T-helper 17 cell (primary cell): ENCODE measurements at regions not wholly inside any gene's neighbourhood (a gene's known extent, or its start where the extent isn't known, plus 50 kb on each side); places are given as distances from the start of the nearest gene placed in this dataset.
"Not testable (repeated sequence)": the region's sequence is repeated elsewhere in the genome, so short reads cannot be mapped to it uniquely, and the experiment has no call there.

ENCODE experiments used
- ATAC-seq: fragments of 150-1000 bp; cut with Tn5 transposase; 2 replicates; pipeline ENCODE4 v1.10.0; 2021; ENCODE audit warnings: mild to moderate bottlenecking, moderate library complexity
- DNase-seq, 3 donors: peaks; one replicate each; pipeline versions ENCODE4 v3.0.0 to v3.0.0-alpha.2; 2020 to 2021
- H3K9me3 ChIP-seq: one replicate; pipeline ENCODE4 v1.7.0; 2013; ENCODE audit warnings: low read length, mild to moderate bottlenecking; ENCODE audit not compliant: control insufficient read depth, poor library complexity, severe bottlenecking
- H3K27ac Mint-ChIP-seq: one replicate; pipeline ENCODE4 v1.8.0; 2022; ENCODE audit warnings: mild to moderate bottlenecking, moderate library complexity, mixed read lengths
- H3K27me3 Mint-ChIP-seq: one replicate; pipeline ENCODE4 v1.8.0; 2022; ENCODE audit warnings: mixed read lengths
- H3K36me3 Mint-ChIP-seq: one replicate; pipeline ENCODE4 v1.8.0; 2022; ENCODE audit warnings: low read depth, mixed read lengths
- H3K4me1 Mint-ChIP-seq: one replicate; pipeline ENCODE4 v1.8.0; 2022; ENCODE audit warnings: mild to moderate bottlenecking, mixed read lengths
- H3K4me3 Mint-ChIP-seq: one replicate; pipeline ENCODE4 v1.8.0; 2022; ENCODE audit warnings: mild to moderate bottlenecking, moderate library complexity, mixed read lengths

DNA sequence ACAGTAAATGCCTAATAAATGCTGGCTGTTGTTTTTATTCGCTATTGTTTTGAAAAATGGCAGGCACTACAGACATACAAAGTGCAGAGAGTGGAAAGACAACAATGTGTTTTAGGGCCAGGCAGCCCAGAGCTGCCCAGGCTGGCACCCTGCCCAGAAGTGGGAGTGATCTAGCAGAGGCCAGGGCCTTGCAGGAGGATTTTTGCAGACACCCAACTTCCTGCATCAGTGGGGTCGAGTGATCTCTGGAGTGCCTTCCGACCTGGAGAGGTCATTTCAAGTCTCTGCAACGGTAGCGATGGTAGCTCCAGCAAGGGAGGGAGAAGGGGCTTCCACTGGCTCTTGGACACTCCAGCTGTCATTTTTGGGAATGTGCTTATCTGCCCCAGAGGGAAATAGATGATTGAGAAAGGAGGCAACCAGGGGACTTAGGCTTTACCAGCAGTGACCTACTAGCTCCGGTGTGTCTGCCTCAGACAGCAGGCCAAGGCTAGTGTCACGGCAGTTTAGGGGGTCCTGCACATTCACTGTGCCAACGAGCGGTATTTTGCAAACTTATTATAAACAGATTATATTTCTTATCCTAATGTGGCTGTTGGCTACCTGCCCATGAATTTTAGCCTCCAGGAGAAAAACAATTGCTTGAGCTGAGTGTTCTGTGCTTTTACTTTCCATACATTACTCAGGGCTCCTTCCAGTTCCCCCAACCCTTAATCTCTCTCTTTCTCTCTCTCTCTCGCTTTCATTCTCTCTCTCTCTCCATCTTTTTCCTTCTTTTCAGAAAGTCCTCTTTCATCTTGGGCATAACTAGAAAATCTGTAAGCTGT lies 153.9 kb upstream of the PLGLB2 start:
- not testable (repeated sequence) for H3K36me3 Mint-ChIP-seq, H3K4me1 Mint-ChIP-seq, H3K9me3 ChIP-seq, H3K27me3 Mint-ChIP-seq, H3K27ac Mint-ChIP-seq, H3K4me3 Mint-ChIP-seq
- ATAC-seq: peak; percentile 69
- DNase-seq: peak in 2 of 3 donors; percentile 12 to 17

DNA sequence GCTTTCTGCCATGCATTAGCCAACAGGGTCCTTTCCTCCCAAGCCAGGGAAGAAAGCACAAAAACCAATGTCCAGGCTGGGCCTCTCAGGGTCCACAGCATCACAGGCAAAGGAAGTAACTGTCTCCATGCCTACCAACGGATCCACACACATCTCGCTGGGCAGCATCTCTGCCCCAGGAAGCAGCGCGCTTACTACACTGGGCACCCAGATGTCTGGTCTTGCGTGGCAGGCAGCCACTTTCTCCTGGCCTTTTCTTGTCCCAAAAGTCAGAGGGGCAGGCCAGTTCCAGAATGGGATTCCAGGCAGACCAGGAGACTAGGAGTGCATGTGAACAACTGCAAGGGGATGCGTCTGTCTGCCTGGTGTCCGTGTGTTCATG lies 153.3 kb upstream of the PLGLB2 start:
- H3K27ac Mint-ChIP-seq, H3K9me3 ChIP-seq, H3K4me1 Mint-ChIP-seq, H3K27me3 Mint-ChIP-seq, ATAC-seq, H3K4me3 Mint-ChIP-seq, DNase-seq, H3K36me3 Mint-ChIP-seq: not testable (repeated sequence)

DNA sequence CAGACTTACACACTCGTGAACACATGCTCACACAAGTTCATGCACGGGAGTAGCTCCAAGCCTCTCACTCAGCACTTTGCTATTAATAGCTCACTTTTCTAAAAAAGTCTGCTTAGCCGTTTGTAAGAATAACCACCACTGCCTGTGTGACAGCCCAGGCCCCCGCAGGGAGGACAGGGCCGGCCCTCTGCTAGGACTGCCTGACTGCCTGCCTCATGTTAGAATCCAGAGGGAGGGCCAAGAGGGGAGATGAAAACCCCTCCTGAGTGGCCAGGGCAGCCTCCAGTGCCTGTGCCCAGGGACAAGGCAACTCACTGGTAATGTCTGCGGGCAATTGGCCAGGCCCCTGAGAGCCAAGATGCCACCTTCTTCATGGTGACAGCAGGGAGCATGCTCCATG lies 152.9 kb upstream of the PLGLB2 start:
- H3K4me3 Mint-ChIP-seq, H3K4me1 Mint-ChIP-seq, H3K27ac Mint-ChIP-seq, ATAC-seq, DNase-seq, H3K36me3 Mint-ChIP-seq, H3K27me3 Mint-ChIP-seq, H3K9me3 ChIP-seq: not testable (repeated sequence)

DNA sequence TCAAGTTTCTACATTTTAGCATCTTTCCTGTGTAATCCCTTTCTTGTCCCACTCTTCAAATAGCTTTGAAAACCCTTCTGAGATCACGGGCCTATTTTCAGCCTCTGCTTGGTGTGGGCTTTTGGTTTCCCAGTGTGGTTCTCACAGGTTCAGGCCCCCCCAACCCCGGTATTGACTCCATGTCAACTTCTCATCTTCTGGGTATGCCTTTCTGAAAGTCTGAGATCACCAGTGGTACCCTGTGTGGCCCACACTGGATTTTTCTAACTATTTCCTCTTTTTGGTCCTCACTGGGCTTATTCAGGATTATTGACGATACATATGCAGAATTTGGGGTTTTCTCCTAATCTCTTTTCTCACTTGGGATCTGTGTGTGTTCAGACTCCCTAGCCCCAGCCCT lies 146.9 kb upstream of the PLGLB2 start:
- H3K4me3 Mint-ChIP-seq, H3K27me3 Mint-ChIP-seq, H3K9me3 ChIP-seq, H3K27ac Mint-ChIP-seq, H3K4me1 Mint-ChIP-seq, DNase-seq, H3K36me3 Mint-ChIP-seq, ATAC-seq: not testable (repeated sequence)

DNA sequence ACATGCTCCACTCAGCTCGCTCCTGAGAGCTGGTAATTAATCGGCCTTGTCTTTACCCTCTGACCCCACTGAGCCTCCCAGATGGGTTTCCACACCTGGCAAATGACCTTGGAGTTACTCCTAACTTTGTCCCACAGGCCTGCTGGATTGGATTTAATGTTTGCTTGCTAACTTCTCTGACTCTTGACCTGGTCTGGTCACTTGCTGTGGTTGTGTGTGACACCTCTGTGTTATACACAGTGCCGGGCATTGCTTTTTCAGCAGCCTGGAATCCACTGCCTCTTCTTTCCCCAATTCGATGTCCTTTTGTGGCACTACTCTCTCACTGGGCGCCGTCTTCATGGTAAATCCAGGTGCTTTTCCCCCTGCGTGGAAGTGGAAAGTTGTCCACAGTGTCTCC lies 145.8 kb upstream of the PLGLB2 start:
- H3K27me3 Mint-ChIP-seq, H3K4me3 Mint-ChIP-seq, ATAC-seq, H3K4me1 Mint-ChIP-seq, H3K36me3 Mint-ChIP-seq, DNase-seq, H3K9me3 ChIP-seq, H3K27ac Mint-ChIP-seq: not testable (repeated sequence)

DNA sequence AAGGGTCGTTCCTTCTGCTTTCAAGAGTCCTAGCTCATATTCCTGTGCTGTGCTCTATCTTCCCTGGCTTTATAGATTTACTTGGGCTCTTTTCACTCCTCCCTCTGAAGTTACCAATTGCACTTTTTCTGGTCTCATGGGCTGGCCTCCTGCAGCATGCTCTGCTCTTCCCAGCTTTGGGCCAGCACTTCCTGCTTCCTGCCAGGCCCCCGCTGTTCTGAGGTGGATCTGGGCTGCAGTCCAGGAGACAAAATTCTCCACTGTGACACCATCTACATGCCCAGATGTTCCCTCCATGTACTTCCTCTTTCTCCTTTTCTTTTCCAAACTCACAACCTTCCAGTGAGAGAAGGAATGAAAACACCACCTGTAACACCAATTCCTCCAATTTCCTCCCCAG lies 145.2 kb upstream of the PLGLB2 start:
- H3K27me3 Mint-ChIP-seq, H3K36me3 Mint-ChIP-seq, ATAC-seq, H3K27ac Mint-ChIP-seq, DNase-seq, H3K4me3 Mint-ChIP-seq, H3K4me1 Mint-ChIP-seq, H3K9me3 ChIP-seq: not testable (repeated sequence)

DNA sequence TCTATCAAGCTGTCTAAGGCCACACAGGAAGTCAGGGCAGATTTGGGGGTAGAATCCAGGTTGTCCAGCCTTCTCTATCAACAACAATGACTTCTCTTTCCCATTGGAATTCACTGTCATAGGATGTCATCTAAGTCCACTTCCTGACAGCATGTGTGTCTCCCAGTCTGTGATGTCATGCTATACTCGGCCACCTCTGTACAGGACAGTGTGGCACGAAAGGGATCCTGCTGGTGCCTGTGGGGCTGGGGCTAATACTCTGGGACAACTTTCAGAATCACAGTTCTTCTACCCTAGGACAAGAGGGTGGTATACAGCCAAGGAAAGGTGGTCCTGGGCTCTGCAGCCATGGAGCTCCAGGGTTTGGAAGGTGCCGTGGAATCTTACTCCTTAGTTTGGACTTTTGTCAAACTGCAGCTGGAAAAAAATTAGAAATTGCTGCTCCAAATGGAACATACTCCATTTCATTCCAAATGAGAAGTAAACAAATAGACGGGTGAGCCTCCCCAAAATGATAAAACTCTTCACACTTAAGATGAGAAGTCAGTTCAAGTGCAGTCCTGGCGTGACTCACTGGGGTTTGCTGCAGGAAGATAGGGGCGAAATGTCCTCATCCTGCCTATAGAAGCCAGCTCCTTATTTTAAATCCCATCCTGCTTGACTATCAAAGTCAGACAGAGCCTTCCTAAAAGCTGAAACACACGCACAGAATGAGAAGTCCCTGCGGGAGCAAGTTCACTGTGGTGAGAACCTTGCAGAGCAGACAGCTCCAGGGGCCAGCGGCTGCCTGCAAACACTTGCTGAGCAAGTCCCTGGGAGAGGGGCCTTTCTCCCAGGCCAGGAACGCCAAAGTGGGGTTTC lies 144.2 kb upstream of the PLGLB2 start:
- ATAC-seq, H3K27ac Mint-ChIP-seq, H3K4me1 Mint-ChIP-seq, H3K4me3 Mint-ChIP-seq, H3K36me3 Mint-ChIP-seq, H3K27me3 Mint-ChIP-seq, H3K9me3 ChIP-seq, DNase-seq: not testable (repeated sequence)

DNA sequence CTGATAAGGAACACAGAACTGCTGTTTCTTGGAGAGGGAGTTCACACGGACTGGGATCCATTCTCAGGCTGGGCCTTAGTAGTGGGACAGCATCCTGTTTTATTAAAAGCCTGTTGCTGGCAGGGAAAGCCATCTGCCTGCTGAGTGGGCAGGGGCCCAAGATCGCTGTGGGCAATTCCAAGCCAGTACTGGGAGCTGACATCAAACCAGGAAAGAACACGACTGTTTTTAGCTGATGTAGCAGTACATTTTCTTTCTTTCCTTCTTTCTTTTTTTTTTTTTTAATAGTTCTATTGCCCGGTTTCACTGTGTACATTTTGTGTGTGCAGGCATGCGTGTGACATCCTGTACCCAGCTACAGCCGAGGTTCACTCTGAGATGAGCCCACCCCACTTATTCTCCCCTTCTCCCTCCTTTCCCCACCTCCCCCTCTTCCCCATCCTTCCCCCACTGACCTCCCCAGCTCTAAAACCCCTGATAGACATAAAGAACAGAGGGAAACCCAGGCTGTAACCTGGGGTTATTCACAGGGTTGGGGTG lies 143.5 kb upstream of the PLGLB2 start:
- not testable (repeated sequence) for ATAC-seq, H3K27me3 Mint-ChIP-seq, H3K36me3 Mint-ChIP-seq, H3K27ac Mint-ChIP-seq, DNase-seq, H3K4me3 Mint-ChIP-seq, H3K4me1 Mint-ChIP-seq, H3K9me3 ChIP-seq

DNA sequence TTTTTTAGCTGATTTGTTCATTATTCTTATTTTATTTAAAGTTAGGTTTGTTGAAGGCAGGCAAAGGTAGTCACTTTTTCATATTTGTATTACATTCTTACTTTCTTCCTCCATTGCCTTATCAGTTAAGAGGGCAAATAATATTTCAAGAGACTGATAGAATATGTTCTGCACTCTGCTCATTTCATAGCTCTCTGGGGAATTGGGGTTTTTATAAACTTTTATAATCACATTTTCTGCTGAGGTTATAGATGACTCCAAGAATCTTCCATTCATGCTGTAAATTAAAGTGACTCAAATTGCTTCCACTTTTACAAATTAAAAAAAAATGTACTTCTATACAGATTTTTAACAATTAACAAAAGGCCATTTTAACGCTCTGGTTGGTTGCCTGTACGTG lies 142.9 kb upstream of the PLGLB2 start:
- not testable (repeated sequence) for H3K9me3 ChIP-seq, H3K27me3 Mint-ChIP-seq, H3K4me1 Mint-ChIP-seq, H3K27ac Mint-ChIP-seq, ATAC-seq, H3K36me3 Mint-ChIP-seq, H3K4me3 Mint-ChIP-seq, DNase-seq

DNA sequence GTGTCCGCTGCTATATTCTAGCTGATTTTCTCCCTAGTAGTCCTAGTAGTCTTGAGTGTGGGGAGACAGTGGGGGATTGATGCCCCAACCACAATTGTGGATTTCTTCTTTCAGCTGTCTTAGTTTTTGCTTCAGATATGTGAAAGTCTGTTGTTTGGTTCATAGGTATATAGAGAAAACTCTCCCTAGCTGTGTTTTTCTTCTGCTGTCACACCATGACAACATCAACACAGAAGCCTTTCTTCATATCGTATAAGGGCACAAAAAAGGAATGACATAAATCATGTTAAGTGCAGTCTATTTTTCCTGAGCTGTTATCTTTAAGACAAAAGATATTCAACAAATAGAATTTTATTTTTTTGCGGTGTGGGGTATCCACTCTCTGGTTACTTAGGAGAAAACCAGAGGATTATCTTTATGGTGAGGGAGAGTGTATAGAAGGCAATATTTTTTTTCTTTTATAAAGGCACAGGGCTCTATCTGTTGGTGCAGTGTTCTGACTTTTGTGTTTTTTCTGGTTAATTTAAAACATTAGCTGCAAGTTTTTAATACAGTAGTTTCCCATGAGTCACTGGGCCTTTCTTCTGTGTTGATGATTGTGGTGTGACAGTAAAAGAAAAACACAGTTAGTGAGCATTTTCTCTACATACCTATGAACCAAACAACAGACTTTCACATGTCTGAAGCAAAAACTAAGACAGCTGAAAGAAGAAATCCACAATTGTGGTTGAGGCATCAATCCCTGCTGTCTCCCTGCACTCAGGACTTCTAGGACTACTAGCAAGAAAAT lies 139.3 kb upstream of the PLGLB2 start:
- not testable (repeated sequence) for H3K27ac Mint-ChIP-seq, H3K4me1 Mint-ChIP-seq, H3K36me3 Mint-ChIP-seq, H3K27me3 Mint-ChIP-seq, H3K9me3 ChIP-seq, H3K4me3 Mint-ChIP-seq, DNase-seq
- ATAC-seq: peak; percentile 36

DNA sequence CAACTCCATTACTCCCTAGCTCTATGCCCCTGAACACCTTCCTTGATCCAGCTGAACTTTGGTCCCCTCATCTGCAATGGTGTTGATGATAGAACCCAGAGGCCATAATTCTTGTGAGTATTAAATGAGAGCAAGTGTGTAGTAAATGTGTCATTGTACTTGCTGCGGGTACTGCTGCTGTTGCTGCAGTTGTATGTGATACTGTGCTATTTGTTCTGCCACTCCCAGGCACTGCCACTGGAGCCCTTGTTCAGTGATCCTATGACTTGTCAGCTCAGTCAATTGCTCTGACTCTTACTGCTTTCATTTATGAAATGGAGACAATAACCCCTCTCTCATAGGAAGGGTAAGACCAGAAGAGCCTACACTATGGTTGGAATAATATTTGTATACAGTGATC lies 136.9 kb upstream of the PLGLB2 start:
- not testable (repeated sequence) for H3K4me1 Mint-ChIP-seq, H3K27me3 Mint-ChIP-seq, ATAC-seq, H3K27ac Mint-ChIP-seq, H3K36me3 Mint-ChIP-seq, H3K4me3 Mint-ChIP-seq, DNase-seq, H3K9me3 ChIP-seq

DNA sequence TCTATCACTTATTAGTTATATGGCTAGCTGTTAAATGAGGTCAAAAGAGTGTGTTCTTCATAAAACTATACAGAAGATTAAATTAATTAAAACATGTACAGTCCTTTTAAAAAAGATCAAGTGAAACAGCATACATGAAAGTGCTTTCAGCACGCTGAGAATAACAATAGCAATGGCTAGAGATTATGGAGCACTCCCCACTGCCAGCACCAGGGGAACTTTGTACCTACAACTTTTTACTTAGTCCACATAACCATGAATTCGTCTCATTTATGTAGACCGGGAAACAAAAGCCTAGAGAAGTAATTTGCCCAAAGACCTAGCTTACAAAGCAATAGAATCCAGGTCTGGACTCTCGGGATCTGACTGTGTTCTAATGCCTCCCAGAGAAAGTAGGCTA lies 136.5 kb upstream of the PLGLB2 start:
- ATAC-seq, H3K27me3 Mint-ChIP-seq, H3K4me1 Mint-ChIP-seq, DNase-seq, H3K4me3 Mint-ChIP-seq, H3K9me3 ChIP-seq, H3K27ac Mint-ChIP-seq, H3K36me3 Mint-ChIP-seq: not testable (repeated sequence)

DNA sequence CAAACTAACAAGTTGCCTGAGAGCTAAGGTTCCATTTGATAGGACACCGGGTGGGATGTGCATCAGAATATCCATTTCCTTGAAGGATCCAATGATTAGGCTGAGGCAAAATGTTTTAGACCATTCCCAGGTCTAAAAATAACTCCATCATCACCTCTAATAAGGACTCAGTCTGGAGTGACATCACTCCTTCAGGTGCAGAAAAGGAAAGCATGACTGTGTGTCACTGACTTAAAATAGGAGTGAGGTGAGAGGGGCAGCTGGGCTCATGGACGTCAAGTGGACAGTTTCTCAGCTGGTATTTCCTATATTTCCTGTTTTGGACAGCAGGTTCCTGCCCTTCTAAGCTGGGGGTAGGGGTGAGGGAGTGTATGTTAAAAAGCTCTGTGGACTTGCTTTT lies 135.9 kb upstream of the PLGLB2 start:
- H3K9me3 ChIP-seq, ATAC-seq, H3K27ac Mint-ChIP-seq, H3K27me3 Mint-ChIP-seq, H3K4me1 Mint-ChIP-seq, DNase-seq, H3K4me3 Mint-ChIP-seq, H3K36me3 Mint-ChIP-seq: not testable (repeated sequence)
